GM19463 (cell line): ENCODE measurements at regions not wholly inside any gene's neighbourhood (a gene's known extent, or its start where the extent isn't known, plus 50 kb on each side); places are given as distances from the start of the nearest gene placed in this dataset.

Source experiments
- ATAC-seq: cut with Tn5 transposase; IDR thresholded peaks from one replicate; pipeline ENCODE4 v1.9.1; 2021; ENCODE audit warnings: mild to moderate bottlenecking, moderate library complexity; ENCODE audit not compliant: unreplicated experiment

- no peak for ATAC-seq
These were observed 849.4 kb upstream of the ADAMTS5 start for GRCh38 chr21:27816301-27816700.

DNA sequence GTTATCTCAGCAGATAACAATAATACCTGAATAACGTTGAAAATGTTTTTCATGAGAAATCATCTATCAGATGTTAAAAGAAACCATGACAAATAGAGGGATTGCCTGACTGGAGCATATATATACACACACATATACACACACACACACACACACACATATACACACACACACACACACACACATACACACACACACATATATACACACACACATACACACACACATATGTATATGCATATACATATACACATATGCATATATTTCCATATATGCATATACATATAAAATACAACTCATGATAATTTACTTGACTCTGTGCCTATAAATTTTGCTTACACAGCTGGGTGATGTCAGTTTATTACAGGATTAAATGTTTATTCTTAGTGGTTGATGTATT lies 847.3 kb upstream of the ADAMTS5 start:
- no peak for ATAC-seq

GRCh38 chr21:27813750-27814149 lies 846.9 kb upstream of the ADAMTS5 start:
- ATAC-seq: no peak

GRCh38 chr21:27813344-27813743 lies 846.5 kb upstream of the ADAMTS5 start:
- no peak for ATAC-seq

DNA sequence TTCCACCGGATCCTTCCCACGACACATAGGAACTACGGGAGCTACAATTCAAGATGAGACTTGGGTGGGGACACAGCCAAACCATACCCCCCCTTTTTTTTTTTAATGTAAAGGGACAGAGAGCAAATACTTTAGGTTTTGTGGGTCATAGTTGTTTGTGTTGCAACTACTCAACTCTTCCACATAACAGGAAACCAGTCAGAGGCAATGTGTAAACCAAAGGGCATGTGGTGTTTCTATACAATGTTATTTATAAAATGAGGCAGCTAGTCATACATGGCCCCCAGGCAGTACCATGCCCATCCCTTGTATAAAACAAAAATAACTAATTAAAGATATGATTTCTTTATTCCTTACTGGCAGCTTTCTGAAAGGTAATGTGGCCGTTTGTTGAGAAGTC lies 845.4 kb upstream of the ADAMTS5 start:
- no peak for ATAC-seq

- ATAC-seq: no peak
These were observed 842.0 kb upstream of the ADAMTS5 start for GRCh38 chr21:27808923-27809322.

DNA sequence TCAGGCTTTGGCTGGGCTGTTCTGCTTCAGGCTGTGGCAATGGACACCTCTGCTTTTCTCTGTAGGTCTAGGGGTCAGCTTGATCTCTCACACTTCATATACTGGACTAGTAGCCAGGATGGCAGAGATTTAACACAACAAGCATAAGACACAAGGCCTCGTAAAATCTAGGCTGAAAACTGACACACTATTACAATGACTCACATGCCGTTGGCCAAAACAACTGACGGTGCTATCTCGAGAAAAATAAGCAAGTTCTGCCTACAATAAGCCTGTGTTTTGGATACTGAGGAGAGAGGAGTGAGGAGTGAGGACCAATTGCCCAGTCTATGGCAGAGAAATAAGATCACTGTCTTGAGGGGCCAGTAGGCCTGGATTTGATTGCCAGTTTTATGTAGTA lies 840.7 kb upstream of the ADAMTS5 start:
- ATAC-seq: no peak

DNA sequence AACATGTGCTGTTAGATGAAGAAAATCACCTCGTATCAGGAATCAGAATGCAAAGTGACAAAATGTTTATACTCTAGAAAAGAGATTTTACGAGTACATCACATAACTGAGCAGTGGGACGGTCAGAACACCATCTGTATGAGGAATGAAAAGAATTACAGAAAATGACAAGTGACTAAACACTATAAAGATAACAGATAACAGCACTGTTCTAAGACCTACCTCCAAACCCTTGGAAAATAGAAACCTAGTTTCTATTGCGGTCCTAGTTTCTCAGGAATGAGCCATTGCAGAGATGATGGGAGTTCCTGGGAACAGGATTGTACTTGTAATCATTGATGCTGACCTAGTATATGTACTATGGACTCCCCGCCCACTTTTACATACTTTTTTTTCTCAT lies 839.4 kb upstream of the ADAMTS5 start:
- no peak for ATAC-seq

DNA sequence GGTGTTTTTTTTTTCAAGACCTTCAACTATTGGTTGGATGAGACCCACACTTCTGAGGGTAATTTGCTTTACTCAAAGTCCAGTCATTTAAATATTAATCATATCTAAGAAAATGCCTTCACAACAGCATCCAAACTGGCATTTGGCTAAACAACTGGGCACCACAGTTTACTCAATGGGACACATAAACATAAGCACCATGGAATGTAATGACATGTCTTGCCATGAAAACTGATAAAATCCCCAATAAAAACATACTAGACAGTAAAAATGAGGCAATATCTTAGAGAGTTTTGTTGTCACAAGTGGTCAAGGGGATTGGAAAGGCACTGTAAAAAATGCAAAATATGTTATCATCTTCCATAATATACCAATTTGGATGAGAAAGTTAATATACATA lies 838.8 kb upstream of the ADAMTS5 start:
- no peak for ATAC-seq

GRCh38 chr21:27804515-27804914 lies 837.6 kb upstream of the ADAMTS5 start:
- ATAC-seq: no peak

GRCh38 chr21:27803571-27803970 lies 836.7 kb upstream of the ADAMTS5 start:
- ATAC-seq: no peak

- ATAC-seq: no peak
These were observed 836.1 kb upstream of the ADAMTS5 start for GRCh38 chr21:27802816-27803475.

- no peak for ATAC-seq
These were observed 833.0 kb upstream of the ADAMTS5 start for GRCh38 chr21:27799861-27800260.

GRCh38 chr21:27796106-27796505 lies 829.2 kb upstream of the ADAMTS5 start:
- ATAC-seq: no peak

- ATAC-seq: no peak
These were observed 828.5 kb upstream of the ADAMTS5 start for GRCh38 chr21:27795418-27795817.

- ATAC-seq: no peak
These were observed 827.0 kb upstream of the ADAMTS5 start for GRCh38 chr21:27793901-27794300.

DNA sequence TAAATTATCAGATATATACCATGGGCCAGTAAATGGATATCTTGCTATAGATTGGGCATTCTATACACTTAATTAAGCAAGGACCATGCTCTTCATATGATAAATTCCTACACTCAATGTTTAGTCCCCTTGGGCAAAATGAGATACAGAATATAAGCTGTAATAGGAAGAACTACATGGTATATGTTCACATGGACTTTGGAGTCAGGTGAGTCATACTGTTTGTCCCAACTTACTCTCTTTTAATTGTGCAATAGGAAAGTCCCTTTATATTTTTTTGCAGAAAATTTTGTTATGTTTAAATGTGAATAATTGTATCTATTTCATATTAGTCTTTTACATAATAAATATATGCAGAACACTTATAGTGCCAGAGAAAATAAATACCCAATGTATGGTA lies 820.2 kb upstream of the ADAMTS5 start:
- ATAC-seq: no peak

GRCh38 chr21:27779606-27780005 lies 812.7 kb upstream of the ADAMTS5 start:
- ATAC-seq: no peak

GRCh38 chr21:27776925-27777553 lies 810.2 kb upstream of the ADAMTS5 start:
- ATAC-seq: no peak

DNA sequence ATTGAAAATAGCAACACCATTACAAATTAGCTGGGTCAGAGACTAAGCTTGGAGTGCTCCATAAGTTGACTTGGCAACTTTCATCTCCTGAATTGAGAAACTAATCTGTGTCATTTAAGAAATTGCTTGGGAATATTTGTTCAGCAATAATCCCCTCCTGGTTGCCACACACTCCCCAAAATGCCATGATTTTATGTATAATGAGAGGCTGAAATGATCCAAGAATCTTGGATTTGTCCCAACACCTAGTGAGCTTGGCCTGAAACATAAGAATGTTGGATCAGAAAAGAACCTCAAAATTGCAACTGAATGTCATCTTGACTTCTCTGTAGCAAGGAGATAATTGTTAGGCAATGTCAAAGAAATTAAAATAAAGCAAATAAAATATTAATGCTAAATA lies 805.9 kb upstream of the ADAMTS5 start:
- no peak for ATAC-seq

GRCh38 chr21:27771938-27772483 lies 805.1 kb upstream of the ADAMTS5 start:
- ATAC-seq: no peak

GRCh38 chr21:27769763-27770162 lies 802.9 kb upstream of the ADAMTS5 start:
- no peak for ATAC-seq
